Breast epithelium (tissue), 4 donors: ENCODE measurements at regions not wholly inside any gene's neighbourhood (a gene's known extent, or its start where the extent isn't known, plus 50 kb on each side); places are given as distances from the start of the nearest gene placed in this dataset.

Source experiments
- DNase-seq, 2 donors: peaks; one replicate each; pipeline ENCODE4 v3.0.0-alpha.2; 2019; ENCODE audit warnings: low spot score in 2 of 2
- H3K27ac ChIP-seq, 2 donors: fragments of 200-600 bp; sonication (generic) in 1 of 2; one replicate each; pipeline ENCODE4 v1.5.1; 2016 to 2019; ENCODE audit warnings: mild to moderate bottlenecking in 1 of 2
- H3K27me3 ChIP-seq, 2 donors: fragments of 200-600 bp; sonication (generic) in 1 of 2; one replicate each; pipeline versions ENCODE4 v1.5.1 to v1.6.0; 2017 to 2019; ENCODE audit warnings: control low read depth in 1 of 2, mild to moderate bottlenecking in 1 of 2
- H3K36me3 ChIP-seq: fragments of 200-600 bp; one replicate; pipeline ENCODE4 v1.5.1; 2019
- H3K4me1 ChIP-seq, 2 donors: fragments of 200-600 bp; sonication (generic); one replicate each; pipeline ENCODE4 v1.5.1; 2016 to 2019; ENCODE audit warnings: control low read depth in 1 of 2
- H3K4me3 ChIP-seq, 3 donors: fragments of 200-600 bp; sonication (generic); 1 replicate in 2 of 3; 2 replicates in 1 of 3; pipeline ENCODE4 v1.5.1; 2016 to 2019; ENCODE audit warnings: mild to moderate bottlenecking in 3 of 3, moderate library complexity in 2 of 3
- H3K9me3 ChIP-seq, 2 donors: fragments of 200-600 bp; sonication (generic) in 1 of 2; one replicate each; pipeline ENCODE4 v1.5.1; 2016 to 2019; ENCODE audit warnings: control low read depth in 1 of 2
- POLR2A ChIP-seq: fragments of 450-650 bp; IDR thresholded peaks from one replicate; pipeline ENCODE4 v1.6.1; 2016; ENCODE audit warnings: antibody characterized with exemption, mild to moderate bottlenecking, moderate library complexity
- POLR2AphosphoS5 ChIP-seq, 3 donors: sonication (generic); formaldehyde crosslinking; IDR thresholded peaks; one replicate each; pipeline ENCODE4 v1.6.1; 2017; ENCODE audit warnings: antibody characterized with exemption in 3 of 3
- intact Hi-C: fragments of 100-400 bp; cut with DNase I; formaldehyde crosslinking; loops from one replicate; pipeline ENCODE4 v1.15.1; 2023; ENCODE audit warnings: low total_unique reads
- TF ChIP-seq, protein P1 (sequence below), 3 donors: fragments of 450-650 bp; IDR thresholded peaks; one replicate each; pipeline ENCODE4 v1.5.1; 2016 to 2017; ENCODE audit warnings: antibody characterized with exemption in 3 of 3, mild to moderate bottlenecking in 3 of 3, moderate library complexity in 3 of 3

DNA sequence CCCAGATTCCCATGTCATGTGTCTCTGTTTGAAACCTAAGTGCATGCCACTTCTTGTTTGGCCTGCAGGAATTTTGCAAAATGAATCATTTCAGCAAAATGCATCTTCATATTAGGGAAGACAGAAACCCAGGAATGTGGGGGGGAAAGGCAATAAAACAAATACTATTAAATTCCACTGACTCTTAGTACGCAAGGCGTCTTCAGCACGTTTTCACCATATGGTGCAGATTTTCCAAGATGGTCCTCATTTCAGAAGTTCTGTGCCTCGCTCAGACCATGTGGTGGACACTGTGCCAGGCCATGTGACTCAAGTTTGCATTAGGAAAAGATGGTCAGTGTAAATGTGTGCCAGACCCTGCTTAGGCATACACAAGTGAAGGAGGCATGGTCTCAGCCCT is 184.0 kb downstream of the ACTL7B start:
- H3K27me3 ChIP-seq, result no peaks in the 10 kb centered on the region
- no peaks in the 10 kb centered on the region for H3K4me1 ChIP-seq
- no peak overlapping the region for H3K27ac ChIP-seq
- intact Hi-C loops, result no loop called here
- H3K36me3 ChIP-seq, result no peaks in the 10 kb centered on the region
- no peaks in the 10 kb centered on the region for H3K9me3 ChIP-seq
- no peak for DNase-seq
- H3K4me3 ChIP-seq, result no peak overlapping the region
- TF ChIP-seq POLR2A (no peak), POLR2AphosphoS5 (IDR thresholded peaks at IDR 0.05) (no peak)
- TF ChIP-seq, protein P1, sequence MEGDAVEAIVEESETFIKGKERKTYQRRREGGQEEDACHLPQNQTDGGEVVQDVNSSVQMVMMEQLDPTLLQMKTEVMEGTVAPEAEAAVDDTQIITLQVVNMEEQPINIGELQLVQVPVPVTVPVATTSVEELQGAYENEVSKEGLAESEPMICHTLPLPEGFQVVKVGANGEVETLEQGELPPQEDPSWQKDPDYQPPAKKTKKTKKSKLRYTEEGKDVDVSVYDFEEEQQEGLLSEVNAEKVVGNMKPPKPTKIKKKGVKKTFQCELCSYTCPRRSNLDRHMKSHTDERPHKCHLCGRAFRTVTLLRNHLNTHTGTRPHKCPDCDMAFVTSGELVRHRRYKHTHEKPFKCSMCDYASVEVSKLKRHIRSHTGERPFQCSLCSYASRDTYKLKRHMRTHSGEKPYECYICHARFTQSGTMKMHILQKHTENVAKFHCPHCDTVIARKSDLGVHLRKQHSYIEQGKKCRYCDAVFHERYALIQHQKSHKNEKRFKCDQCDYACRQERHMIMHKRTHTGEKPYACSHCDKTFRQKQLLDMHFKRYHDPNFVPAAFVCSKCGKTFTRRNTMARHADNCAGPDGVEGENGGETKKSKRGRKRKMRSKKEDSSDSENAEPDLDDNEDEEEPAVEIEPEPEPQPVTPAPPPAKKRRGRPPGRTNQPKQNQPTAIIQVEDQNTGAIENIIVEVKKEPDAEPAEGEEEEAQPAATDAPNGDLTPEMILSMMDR (IDR thresholded peaks at IDR 0.05), result no peak

DNA sequence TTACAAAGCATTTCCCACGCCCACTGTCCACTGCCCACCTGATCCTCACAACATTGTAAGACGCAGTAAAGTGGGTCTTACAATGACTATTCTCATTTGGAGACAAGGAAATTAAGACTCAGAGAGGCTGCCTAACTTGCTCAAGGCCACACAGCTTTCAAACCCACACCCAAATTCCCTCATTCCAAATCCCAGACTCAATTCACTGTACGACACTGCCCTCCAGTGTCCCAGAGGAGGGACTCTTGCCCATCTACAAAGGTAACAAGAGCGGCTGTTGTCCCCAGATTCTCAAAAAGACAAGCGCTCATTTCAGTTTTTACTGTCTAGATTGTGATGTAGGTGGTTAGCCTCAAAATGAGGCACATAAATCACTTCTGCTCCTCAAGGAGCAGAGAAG is 184.6 kb downstream of the ACTL7B start:
- H3K4me3 ChIP-seq, result no peak overlapping the region
- H3K27ac ChIP-seq, result no peak overlapping the region
- H3K36me3 ChIP-seq, result no peaks in the 10 kb centered on the region
- no peaks in the 10 kb centered on the region for H3K9me3 ChIP-seq
- H3K4me1 ChIP-seq, result no peaks in the 10 kb centered on the region
- no peak for TF ChIP-seq POLR2AphosphoS5 (IDR thresholded peaks at IDR 0.05)
- TF ChIP-seq, protein P1 (IDR thresholded peaks at IDR 0.05), result no peak
- no peak for TF ChIP-seq POLR2A
- no peaks in the 10 kb centered on the region for H3K27me3 ChIP-seq
- no peak for DNase-seq
- intact Hi-C loops, result no loop called here

DNA sequence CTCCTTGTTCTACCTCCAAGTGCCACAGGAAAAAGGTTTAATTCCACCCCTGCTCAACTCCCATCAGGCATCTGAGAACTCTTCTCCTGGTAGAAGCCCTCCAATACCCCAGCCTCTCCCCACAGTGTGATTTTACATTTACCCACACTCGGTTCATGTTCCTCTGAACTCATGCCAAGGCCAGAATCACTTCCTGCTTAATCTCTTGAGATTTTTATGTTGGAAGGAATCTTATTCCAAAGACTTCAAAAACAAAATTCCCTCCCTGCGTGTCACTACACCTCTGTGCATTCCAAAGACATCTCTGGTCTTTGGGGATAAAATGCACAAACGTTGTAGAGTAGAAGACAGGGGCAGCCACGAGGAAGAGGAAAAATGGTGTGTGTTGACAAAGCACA is 186.8 kb downstream of the ACTL7B start:
- DNase-seq, result no peak
- intact Hi-C loops, result no loop called here
- no peaks in the 10 kb centered on the region for H3K9me3 ChIP-seq

DNA sequence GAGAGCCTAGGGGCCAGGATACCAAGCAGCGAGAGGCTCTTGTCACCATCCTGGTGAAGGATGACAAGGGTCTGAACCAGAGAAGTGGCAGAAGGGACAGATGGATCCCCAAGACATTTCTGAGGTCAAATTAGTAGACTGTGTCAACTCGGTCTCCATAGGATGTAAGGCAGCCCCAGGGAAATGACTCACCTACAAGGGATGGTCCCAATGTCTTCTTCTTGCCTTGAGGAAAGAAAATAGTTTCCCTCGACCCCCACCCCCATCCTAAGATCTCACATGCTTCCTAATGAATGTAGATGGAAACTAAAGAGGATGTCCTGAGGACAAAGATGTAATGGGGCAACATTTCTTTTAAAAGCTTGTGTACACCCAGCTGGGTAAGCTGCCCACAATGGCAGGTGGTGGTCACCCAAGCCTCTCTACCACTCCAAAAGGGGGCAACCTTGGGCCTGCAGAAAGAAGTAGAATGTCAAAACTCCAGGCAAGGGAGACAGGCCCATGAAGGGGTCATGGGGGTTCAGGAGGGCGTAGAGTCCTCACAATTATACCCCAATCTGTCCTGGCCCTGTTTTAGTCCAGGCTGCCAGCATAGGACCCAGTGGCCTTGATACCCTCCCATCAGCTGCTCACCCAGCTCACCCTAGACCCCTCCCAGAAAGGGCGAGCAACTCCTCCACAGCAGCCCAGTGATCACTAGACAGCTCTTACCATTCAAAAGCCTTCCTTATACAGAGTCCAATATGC is 187.4 kb downstream of the ACTL7B start:
- H3K27ac ChIP-seq, result no peak overlapping the region
- no peak for DNase-seq
- intact Hi-C loops, result no loop called here

More for the DNA sequence above, 186.8 kb downstream of the ACTL7B start:
- Histone ChIP-seq H3K36me3 (no peaks in the 10 kb centered on the region), H3K4me3 (no peak overlapping the region), H3K4me1 (no peaks in the 10 kb centered on the region), H3K27me3 (no peaks in the 10 kb centered on the region), H3K27ac (no peak overlapping the region)
- TF ChIP-seq, protein P1 (IDR thresholded peaks at IDR 0.05), result no peak
- TF ChIP-seq POLR2A (no peak), POLR2AphosphoS5 (IDR thresholded peaks at IDR 0.05) (no peak)

DNA sequence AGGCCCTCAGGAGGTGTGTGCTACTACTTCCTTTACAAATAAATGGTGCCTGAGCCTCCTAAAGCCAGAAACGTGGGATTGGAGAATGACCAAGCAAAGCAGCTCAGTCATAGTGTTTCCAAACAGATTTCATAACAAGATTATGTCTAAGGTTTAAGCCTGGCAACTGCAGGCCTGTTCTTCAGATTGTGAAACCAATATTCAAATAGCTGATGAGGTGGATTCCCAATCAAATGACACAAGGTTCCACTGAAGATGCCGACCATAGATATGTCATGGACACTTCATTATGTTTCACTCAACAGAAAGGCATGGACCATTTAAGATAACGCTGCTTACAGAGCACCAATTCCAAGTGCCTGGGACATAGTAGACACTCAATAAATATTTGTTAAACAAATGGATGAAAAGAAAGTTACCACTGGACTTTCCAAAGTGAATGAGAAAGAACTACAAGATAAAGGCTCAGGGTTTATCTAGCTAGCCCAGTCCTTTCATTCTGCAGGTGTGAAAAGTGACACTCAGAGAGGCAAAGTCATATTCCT is 189.5 kb downstream of the ACTL7B start:
- Histone ChIP-seq H3K27ac (no peak overlapping the region), H3K27me3 (no peaks in the 10 kb centered on the region), H3K36me3 (no peaks in the 10 kb centered on the region), H3K4me3 (no peak overlapping the region), H3K4me1 (no peaks in the 10 kb centered on the region), H3K9me3 (no peaks in the 10 kb centered on the region)
- DNase-seq, result no peak
- TF ChIP-seq POLR2AphosphoS5 (IDR thresholded peaks at IDR 0.05), result no peak
- TF ChIP-seq, protein P1 (IDR thresholded peaks at IDR 0.05), result no peak
- TF ChIP-seq POLR2A, result no peak
- intact Hi-C loops, result no loop called here

More for the DNA sequence above, 187.4 kb downstream of the ACTL7B start:
- Histone ChIP-seq H3K4me3 (no peak overlapping the region), H3K4me1 (no peaks in the 10 kb centered on the region), H3K36me3 (no peaks in the 10 kb centered on the region), H3K27me3 (no peaks in the 10 kb centered on the region), H3K9me3 (no peaks in the 10 kb centered on the region)
- TF ChIP-seq POLR2A, result no peak
- TF ChIP-seq, protein P1 (IDR thresholded peaks at IDR 0.05), result no peak
- TF ChIP-seq POLR2AphosphoS5 (IDR thresholded peaks at IDR 0.05), result no peak
